H1 (cell line): ENCODE measurements at regions not wholly inside any gene's neighbourhood (a gene's known extent, or its start where the extent isn't known, plus 50 kb on each side); places are given as distances from the start of the nearest gene placed in this dataset.

ENCODE experiments used
- CTCF ChIA-PET: fragments of 300-600 bp; sonication (Branson Sonifier 250); formaldehyde crosslinking; loops from one replicate; lab custom pipeline; 2021; ENCODE audit not compliant: partially characterized antibody; lab: Charles Lee
- POLR2A ChIA-PET: fragments of 300-600 bp; sonication (Branson Sonifier 250); formaldehyde crosslinking; loops from one replicate; lab custom pipeline; 2021; ENCODE audit warnings: inconsistent platforms; ENCODE audit not compliant: partially characterized antibody; lab: Charles Lee
- DNase-seq, 2 experiments: peaks; one replicate each; pipeline versions ENCODE4 v3.0.0 to v3.0.0-alpha.2; 2010 to 2022; ENCODE audit warnings: low spot score in 2 of 2, low read depth in 1 of 2, mixed read lengths in 1 of 2
- FAIRE-seq: peaks from 2 replicates; lab custom pipeline; 2011; peaks lifted over from hg19 to GRCh38; lab: Jason Lieb, UNC
- H2AFZ ChIP-seq: 2 replicates; pipeline ENCODE4 v1.8.1; 2012; ENCODE audit warnings: low read length, inconsistent platforms
- H2AK5ac ChIP-seq: 2 replicates; pipeline ENCODE4 v1.6.1; 2013; ENCODE audit warnings: low read depth, low read length
- H2BK120ac ChIP-seq: replicated peaks from 2 replicates; pipeline ENCODE3; 2013; ENCODE audit warnings: low read depth, low read length, inconsistent platforms
- H2BK12ac ChIP-seq: 2 replicates; pipeline ENCODE4 v1.6.1; 2013; ENCODE audit warnings: low read depth, low read length
- H2BK15ac ChIP-seq: 2 replicates; pipeline ENCODE4 v1.6.1; 2013; ENCODE audit warnings: low read length
- H2BK20ac ChIP-seq: 2 replicates; pipeline ENCODE4 v1.6.1; 2013; ENCODE audit warnings: low read length
- H2BK5ac ChIP-seq: 2 replicates; pipeline ENCODE4 v1.6.1; 2013; ENCODE audit warnings: low read depth, low read length
- H3K14ac ChIP-seq: 2 replicates; pipeline ENCODE4 v1.6.1; 2013; ENCODE audit warnings: inconsistent platforms; ENCODE audit not compliant: insufficient read length
- H3K18ac ChIP-seq: 2 replicates; pipeline ENCODE4 v1.6.1; 2013; ENCODE audit warnings: low read length; ENCODE audit errors: extremely low read depth
- H3K23ac ChIP-seq: 2 replicates; pipeline ENCODE4 v1.6.1; 2013; ENCODE audit warnings: inconsistent platforms; ENCODE audit not compliant: insufficient read length
- H3K23me2 ChIP-seq: 2 replicates; pipeline ENCODE4 v1.6.1; 2013; ENCODE audit warnings: low read depth, low read length
- H3K27ac ChIP-seq: 2 replicates; pipeline ENCODE4 v1.6.1; 2011; ENCODE audit warnings: low read depth, low read length, inconsistent platforms
- H3K27me3 ChIP-seq, 4 experiments: replicated peaks in 1 of 4; 1 replicate in 1 of 4; 2 replicates in 3 of 4; pipeline versions ENCODE4 v1.6.1 to v1.8.1; 2011 to 2013; ENCODE audit warnings: low read length in 3 of 4, mild to moderate bottlenecking in 3 of 4, inconsistent platforms in 2 of 4, mixed read lengths in 2 of 4, moderate library complexity in 1 of 4; ENCODE audit not compliant: control insufficient read depth in 3 of 4, insufficient read depth in 3 of 4; ENCODE audit errors: extremely low read depth in 1 of 4
- H3K36me3 ChIP-seq, 4 experiments: 2 replicates each; pipeline versions ENCODE4 v1.6.1 to v1.8.1; 2011 to 2013; ENCODE audit warnings: mild to moderate bottlenecking in 4 of 4, low read length in 3 of 4, moderate library complexity in 2 of 4, control low read depth in 1 of 4, inconsistent platforms in 1 of 4; ENCODE audit not compliant: insufficient read depth in 4 of 4, control insufficient read depth in 2 of 4
- H3K4ac ChIP-seq: replicated peaks from 2 replicates; pipeline ENCODE3; 2013; ENCODE audit warnings: low read length, low read depth, mixed read lengths, inconsistent platforms; ENCODE audit not compliant: insufficient read length
- H3K4me1 ChIP-seq, 4 experiments: replicated peaks in 1 of 4; 1 replicate in 1 of 4; 2 replicates in 3 of 4; pipeline versions ENCODE4 v1.6.1 to v1.8.1; 2011 to 2013; ENCODE audit warnings: low read length in 3 of 4, inconsistent platforms in 2 of 4, mixed read lengths in 1 of 4; ENCODE audit not compliant: insufficient read depth in 4 of 4, control insufficient read depth in 3 of 4
- H3K4me2 ChIP-seq, 2 experiments: 2 replicates each; pipeline versions ENCODE4 v1.6.1 to v1.8.1; 2011 to 2013; ENCODE audit warnings: low read depth in 2 of 2, low read length in 2 of 2, control low read depth in 1 of 2, inconsistent platforms in 1 of 2, mild to moderate bottlenecking in 1 of 2; ENCODE audit not compliant: insufficient read depth in 1 of 2
- H3K4me3 ChIP-seq, 4 experiments: fragments of 200-600, 300-600 bp in 1 of 4; sonication (generic), shearing (Covaris generic), sonication (Bioruptor Twin) in 1 of 4; 2 replicates each; pipeline versions ENCODE4 v1.5.1 to v1.8.1; 2011 to 2016; ENCODE audit warnings: low read length in 4 of 4, low read depth in 3 of 4, control low read depth in 2 of 4, inconsistent platforms in 2 of 4, mild to moderate bottlenecking in 2 of 4, mixed read lengths in 1 of 4, moderate library complexity in 1 of 4; ENCODE audit not compliant: insufficient read depth in 2 of 4; ENCODE audit errors: extremely low read depth in 1 of 4
- H3K56ac ChIP-seq: replicated peaks from 2 replicates; pipeline ENCODE3; 2013; ENCODE audit warnings: low read depth, mild to moderate bottlenecking, mixed read lengths, low read length, inconsistent platforms; ENCODE audit not compliant: insufficient read length
- H3K79me1 ChIP-seq: 2 replicates; pipeline ENCODE4 v1.6.1; 2013; ENCODE audit warnings: low read depth, low read length, control low read depth
- H3K79me2 ChIP-seq, 2 experiments: 2 replicates each; pipeline versions ENCODE4 v1.6.1 to v1.8.1; 2012 to 2013; ENCODE audit warnings: low read length in 2 of 2, mild to moderate bottlenecking in 2 of 2, inconsistent platforms in 1 of 2; ENCODE audit not compliant: insufficient read depth in 2 of 2, control insufficient read depth in 1 of 2
- H3K9ac ChIP-seq, 4 experiments: replicated peaks in 1 of 4; 1 replicate in 1 of 4; 2 replicates in 3 of 4; pipeline versions ENCODE4 v1.6.1 to v1.8.1; 2011 to 2013; ENCODE audit warnings: low read depth in 3 of 4, low read length in 3 of 4, control low read depth in 2 of 4, mild to moderate bottlenecking in 2 of 4, moderate library complexity in 2 of 4, inconsistent platforms in 1 of 4; ENCODE audit errors: extremely low read depth in 1 of 4
- H3K9me3 ChIP-seq, 2 experiments: 2 replicates each; pipeline versions ENCODE4 v1.6.1 to v1.8.1; 2012 to 2013; ENCODE audit warnings: mild to moderate bottlenecking in 2 of 2, moderate library complexity in 2 of 2, control low read depth in 1 of 2, inconsistent platforms in 1 of 2, low read depth in 1 of 2, low read length in 1 of 2, mixed read lengths in 1 of 2; ENCODE audit not compliant: insufficient read depth in 2 of 2
- H4K20me1 ChIP-seq, 2 experiments: replicated peaks in 1 of 2; 2 replicates each; pipeline versions ENCODE3 to v1.8.1; 2011 to 2013; ENCODE audit warnings: inconsistent platforms in 2 of 2, low read length in 2 of 2, mild to moderate bottlenecking in 1 of 2; ENCODE audit not compliant: insufficient read depth in 2 of 2, control insufficient read depth in 1 of 2
- H4K5ac ChIP-seq: 2 replicates; pipeline ENCODE4 v1.6.1; 2013; ENCODE audit warnings: low read length, low read depth, mixed read lengths, inconsistent platforms; ENCODE audit not compliant: insufficient read length
- H4K8ac ChIP-seq: 2 replicates; pipeline ENCODE4 v1.8.0; 2013; ENCODE audit warnings: mild to moderate bottlenecking, moderate library complexity, low read length, inconsistent platforms; ENCODE audit not compliant: insufficient read depth; ENCODE audit errors: extremely low read depth
- H4K91ac ChIP-seq: replicated peaks from 2 replicates; pipeline ENCODE3; 2013; ENCODE audit warnings: low read length, mixed read lengths, inconsistent platforms; ENCODE audit not compliant: insufficient read length
- BACH1 ChIP-seq: IDR thresholded peaks from 2 replicates; pipeline ENCODE4 v1.6.1; 2012; ENCODE audit warnings: low read length, improper control_type of control experiment
- CTCF ChIP-seq, 3 experiments: IDR thresholded peaks; 1 replicate in 2 of 3; 2 replicates in 1 of 3; pipeline versions ENCODE4 v1.5.1 to v1.6.1; 2011; ENCODE audit warnings: low read length in 3 of 3, mild to moderate bottlenecking in 3 of 3, inconsistent platforms in 2 of 3, low read depth in 1 of 3, moderate library complexity in 1 of 3; ENCODE audit not compliant: insufficient read depth in 1 of 3; ENCODE audit errors: control extremely low read depth in 1 of 3
- NRF1 ChIP-seq: IDR thresholded peaks from 2 replicates; pipeline ENCODE4 v1.6.1; 2011; ENCODE audit warnings: mild to moderate bottlenecking, low read depth, low read length, improper control_type of control experiment
- POLR2A ChIP-seq, 2 experiments: IDR thresholded peaks; 1 replicate in 1 of 2; 2 replicates in 1 of 2; pipeline ENCODE4 v1.6.1; 2011; ENCODE audit warnings: low read depth in 2 of 2, low read length in 2 of 2, mild to moderate bottlenecking in 2 of 2; ENCODE audit errors: control extremely low read depth in 1 of 2
- POLR2AphosphoS5 ChIP-seq: IDR thresholded peaks from 2 replicates; pipeline ENCODE4 v1.6.1; 2011; ENCODE audit warnings: low read depth, low read length
- TAF7 ChIP-seq: optimal IDR thresholded peaks from 2 replicates; pipeline ENCODE3; 2011; ENCODE audit warnings: low read depth, mild to moderate bottlenecking, inconsistent platforms, low read length, moderate library complexity, borderline replicate concordance
- TBP ChIP-seq: IDR thresholded peaks from 2 replicates; pipeline ENCODE4 v1.6.1; 2011; ENCODE audit warnings: low read depth, low read length, improper control_type of control experiment
- USF2 ChIP-seq: IDR thresholded peaks from 2 replicates; pipeline ENCODE4 v1.6.1; 2011; ENCODE audit warnings: low read length, improper control_type of control experiment
- ZNF274 ChIP-seq: IDR thresholded peaks from 2 replicates; pipeline ENCODE4 v1.7.0; 2012; ENCODE audit warnings: low read length, borderline replicate concordance; ENCODE audit errors: extremely low read depth
- WGBS, 2 experiments: shearing (Covaris generic) in 1 of 2; methylation state at CpG; one replicate each; pipeline versions ENCODE4 v1.1.6 to v1.1.7; 2013 to 2015; ENCODE audit warnings: low lambda C conversion rate in 2 of 2, mixed read lengths in 2 of 2, inconsistent platforms in 1 of 2, low coverage in 1 of 2, missing lambda C conversion rate in 1 of 2; ENCODE audit not compliant: insufficient replicate concordance in 2 of 2, insufficient coverage in 1 of 2, insufficient read length in 1 of 2; ENCODE audit errors: extremely low coverage in 1 of 2, missing lambda C conversion rate in 1 of 2; 5-methylcytosine and 5-hydroxymethylcytosine counted together

DNA sequence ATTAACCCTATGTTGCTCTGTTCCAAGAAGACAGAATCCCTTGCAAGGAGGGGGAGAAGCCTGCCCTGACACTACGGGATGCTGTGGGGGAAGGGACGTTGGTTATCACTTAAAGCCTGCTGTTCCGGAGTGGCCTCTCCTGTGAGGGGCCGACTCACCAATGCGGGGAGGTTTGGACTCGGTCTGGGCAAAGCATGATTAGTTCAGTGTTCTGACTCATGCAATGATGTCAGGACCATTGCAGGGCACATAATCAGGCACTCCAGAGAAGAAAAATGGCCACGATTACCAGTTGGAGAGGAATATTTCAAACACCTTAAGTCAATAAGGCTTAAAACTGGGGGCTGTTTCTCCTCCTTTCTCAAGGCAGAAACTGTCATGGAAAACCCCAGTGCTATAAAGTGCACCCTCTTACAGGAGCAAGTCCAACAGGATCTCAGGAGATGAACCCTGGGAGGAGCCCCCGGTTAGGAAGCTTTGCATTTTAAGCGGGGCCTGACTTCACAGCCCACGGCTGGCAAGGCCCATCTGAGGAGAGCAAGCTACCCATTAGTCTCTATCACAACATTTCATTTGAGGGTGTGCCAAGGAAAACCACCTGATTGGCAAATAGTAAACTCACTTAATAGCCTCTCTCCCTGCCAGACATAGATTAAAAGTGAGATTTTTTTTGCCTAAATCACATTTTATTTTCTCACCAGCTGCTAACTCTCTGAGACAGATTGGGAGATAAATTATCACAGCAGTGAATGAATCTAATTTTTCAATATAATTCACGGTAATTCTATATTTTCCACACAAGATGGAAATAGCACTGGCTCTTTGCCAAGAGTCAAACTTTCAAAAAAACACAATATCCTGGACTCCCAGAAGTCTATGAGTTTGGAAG is 202.5 kb downstream of the C1orf94 start:
- FAIRE-seq (no peak), DNase-seq (peak in 1 of 2 experiments; percentile 32)
- Histone ChIP-seq H3K4me3 (no peak overlapping the region), H2BK120ac (no peak overlapping the region), H3K9me3 (no peaks in the 10 kb centered on the region), H4K5ac (no peak overlapping the region), H3K79me1 (no peaks in the 10 kb centered on the region), H4K20me1 (no peaks in the 10 kb centered on the region), H3K27me3 (no peaks in the 10 kb centered on the region), H4K8ac (no peak overlapping the region), H3K36me3 (no peaks in the 10 kb centered on the region), H3K27ac (no peak overlapping the region), H2BK5ac (no peak overlapping the region), H3K56ac (no peak overlapping the region), H3K9ac (no peak overlapping the region), H2AK5ac (no peak overlapping the region), H2BK15ac (no peak overlapping the region), H3K4ac (no peak overlapping the region), H3K23me2 (no peaks in the 10 kb centered on the region), H3K79me2 (no peaks in the 10 kb centered on the region), H2BK20ac (no peak overlapping the region), H2BK12ac (no peak overlapping the region), H3K14ac (no peak overlapping the region), H3K4me2 (no peak overlapping the region), H2AFZ (no peak overlapping the region), H3K4me1 (peaks cover 0 to 3% (median 0%) of the 10 kb centered on the region in 4 experiments; a peak in 1 of 7 replicates), H3K23ac (no peak overlapping the region), H4K91ac (no peak overlapping the region), H3K18ac (no peak overlapping the region)
- CTCF ChIA-PET = no interaction called here
- WGBS, 2 experiments = 90% methylated on average over 11 of the region's 11 CpGs; no CpG with 5 or more reads in 1 of the 2 experiments
- POLR2A ChIA-PET = no interaction called here
- no peak for TF ChIP-seq BACH1
- no peak for TF ChIP-seq TAF7
- TF ChIP-seq USF2 = no peak
- TF ChIP-seq TBP = no peak
- no peak for TF ChIP-seq ZNF274
- TF ChIP-seq POLR2A (IDR thresholded peaks at IDR 0.05; ENCODE audit: control extremely low read depth in 1 of 2, low read depth in 2 of 2, low read length in 2 of 2) = no peak
- no peak for TF ChIP-seq CTCF (IDR thresholded peaks at IDR 0.05; ENCODE audit: control extremely low read depth in 1 of 3, insufficient read depth in 1 of 3, low read depth in 1 of 3, low read length in 3 of 3)
- no peak for TF ChIP-seq NRF1
- no peak for TF ChIP-seq POLR2AphosphoS5
